ENCODE measurements at regions not wholly inside any gene's neighbourhood (a gene's known extent, or its start where the extent isn't known, plus 50 kb on each side); places are given as distances from the start of the nearest gene placed in this dataset.

- H3K9ac ChIP-seq (ENCODE audit: low read depth, low read length), result no peak overlapping the region
- no peaks in the 10 kb centered on the region for H3K36me3 ChIP-seq (ENCODE audit: control insufficient read depth, insufficient read depth, low read length)
- no peak overlapping the region for H3K4me3 ChIP-seq (ENCODE audit: low read depth, low read length)
- H3K27me3 ChIP-seq (ENCODE audit: control insufficient read depth, insufficient read depth, low read length), result no peaks in the 10 kb centered on the region
- no peaks in the 10 kb centered on the region for H3K9me3 ChIP-seq (ENCODE audit: control insufficient read depth, insufficient read depth, low read length)
- H3K4me1 ChIP-seq (ENCODE audit: control insufficient read depth, insufficient read depth, low read length), result no peaks in the 10 kb centered on the region
Observed at GRCh38 chr13:90430127-90430526, 917.4 kb upstream of the MIR17HG start.

- Histone ChIP-seq H3K9ac (ENCODE audit: low read depth, low read length) (no peak overlapping the region), H3K4me3 (ENCODE audit: low read depth, low read length) (no peak overlapping the region), H3K27me3 (ENCODE audit: control insufficient read depth, insufficient read depth, low read length) (no peaks in the 10 kb centered on the region), H3K36me3 (ENCODE audit: control insufficient read depth, insufficient read depth, low read length) (no peaks in the 10 kb centered on the region), H3K9me3 (ENCODE audit: control insufficient read depth, insufficient read depth, low read length) (no peaks in the 10 kb centered on the region), H3K4me1 (ENCODE audit: control insufficient read depth, insufficient read depth, low read length) (no peaks in the 10 kb centered on the region)
Observed at GRCh38 chr13:90436697-90437096, 910.8 kb upstream of the MIR17HG start.

GRCh38 chr13:90438576-90438975 is 908.9 kb upstream of the MIR17HG start:
- Histone ChIP-seq H3K4me1 (ENCODE audit: control insufficient read depth, insufficient read depth, low read length) (no peaks in the 10 kb centered on the region), H3K9ac (ENCODE audit: low read depth, low read length) (no peak overlapping the region), H3K36me3 (ENCODE audit: control insufficient read depth, insufficient read depth, low read length) (no peaks in the 10 kb centered on the region), H3K4me3 (ENCODE audit: low read depth, low read length) (no peak overlapping the region), H3K27me3 (ENCODE audit: control insufficient read depth, insufficient read depth, low read length) (no peaks in the 10 kb centered on the region), H3K9me3 (ENCODE audit: control insufficient read depth, insufficient read depth, low read length) (no peaks in the 10 kb centered on the region)

GRCh38 chr13:90443268-90443667 is 904.2 kb upstream of the MIR17HG start:
- Histone ChIP-seq H3K4me3 (ENCODE audit: low read depth, low read length) (no peak overlapping the region), H3K9me3 (ENCODE audit: control insufficient read depth, insufficient read depth, low read length) (no peaks in the 10 kb centered on the region), H3K4me1 (ENCODE audit: control insufficient read depth, insufficient read depth, low read length) (no peaks in the 10 kb centered on the region), H3K36me3 (ENCODE audit: control insufficient read depth, insufficient read depth, low read length) (no peaks in the 10 kb centered on the region), H3K27me3 (ENCODE audit: control insufficient read depth, insufficient read depth, low read length) (no peaks in the 10 kb centered on the region), H3K9ac (ENCODE audit: low read depth, low read length) (no peak overlapping the region)

GRCh38 chr13:90444232-90444631 is 903.3 kb upstream of the MIR17HG start:
- no peaks in the 10 kb centered on the region for H3K27me3 ChIP-seq (ENCODE audit: control insufficient read depth, insufficient read depth, low read length)
- no peak overlapping the region for H3K9ac ChIP-seq (ENCODE audit: low read depth, low read length)
- H3K36me3 ChIP-seq (ENCODE audit: control insufficient read depth, insufficient read depth, low read length), result no peaks in the 10 kb centered on the region
- no peaks in the 10 kb centered on the region for H3K4me1 ChIP-seq (ENCODE audit: control insufficient read depth, insufficient read depth, low read length)
- no peak overlapping the region for H3K4me3 ChIP-seq (ENCODE audit: low read depth, low read length)
- H3K9me3 ChIP-seq (ENCODE audit: control insufficient read depth, insufficient read depth, low read length), result no peaks in the 10 kb centered on the region

- no peaks in the 10 kb centered on the region for H3K36me3 ChIP-seq (ENCODE audit: control insufficient read depth, insufficient read depth, low read length)
Observed at GRCh38 chr13:90445179-90445578, 902.3 kb upstream of the MIR17HG start.

GRCh38 chr13:90447034-90447733 is 900.3 kb upstream of the MIR17HG start:
- no peak overlapping the region for H3K4me3 ChIP-seq (ENCODE audit: low read depth, low read length)
- H3K9me3 ChIP-seq (ENCODE audit: control insufficient read depth, insufficient read depth, low read length), result no peaks in the 10 kb centered on the region
- H3K9ac ChIP-seq (ENCODE audit: low read depth, low read length), result no peak overlapping the region
- no peaks in the 10 kb centered on the region for H3K36me3 ChIP-seq (ENCODE audit: control insufficient read depth, insufficient read depth, low read length)
- H3K27me3 ChIP-seq (ENCODE audit: control insufficient read depth, insufficient read depth, low read length), result no peaks in the 10 kb centered on the region
- H3K4me1 ChIP-seq (ENCODE audit: control insufficient read depth, insufficient read depth, low read length), result no peaks in the 10 kb centered on the region

More at GRCh38 chr13:90445179-90445578, 902.3 kb upstream of the MIR17HG start:
- Histone ChIP-seq H3K4me3 (ENCODE audit: low read depth, low read length) (no peak overlapping the region), H3K27me3 (ENCODE audit: control insufficient read depth, insufficient read depth, low read length) (no peaks in the 10 kb centered on the region), H3K9ac (ENCODE audit: low read depth, low read length) (no peak overlapping the region), H3K9me3 (ENCODE audit: control insufficient read depth, insufficient read depth, low read length) (no peaks in the 10 kb centered on the region), H3K4me1 (ENCODE audit: control insufficient read depth, insufficient read depth, low read length) (no peaks in the 10 kb centered on the region)

GRCh38 chr13:90447734-90448101 is 899.8 kb upstream of the MIR17HG start:
- H3K9me3 ChIP-seq (ENCODE audit: control insufficient read depth, insufficient read depth, low read length), result no peaks in the 10 kb centered on the region
- H3K36me3 ChIP-seq (ENCODE audit: control insufficient read depth, insufficient read depth, low read length), result no peaks in the 10 kb centered on the region
- no peak overlapping the region for H3K4me3 ChIP-seq (ENCODE audit: low read depth, low read length)
- no peak overlapping the region for H3K9ac ChIP-seq (ENCODE audit: low read depth, low read length)
- no peaks in the 10 kb centered on the region for H3K4me1 ChIP-seq (ENCODE audit: control insufficient read depth, insufficient read depth, low read length)
- no peaks in the 10 kb centered on the region for H3K27me3 ChIP-seq (ENCODE audit: control insufficient read depth, insufficient read depth, low read length)

- no peak overlapping the region for H3K4me3 ChIP-seq (ENCODE audit: low read depth, low read length)
- H3K27me3 ChIP-seq (ENCODE audit: control insufficient read depth, insufficient read depth, low read length), result no peaks in the 10 kb centered on the region
- no peaks in the 10 kb centered on the region for H3K36me3 ChIP-seq (ENCODE audit: control insufficient read depth, insufficient read depth, low read length)
- no peaks in the 10 kb centered on the region for H3K9me3 ChIP-seq (ENCODE audit: control insufficient read depth, insufficient read depth, low read length)
- no peaks in the 10 kb centered on the region for H3K4me1 ChIP-seq (ENCODE audit: control insufficient read depth, insufficient read depth, low read length)
- H3K9ac ChIP-seq (ENCODE audit: low read depth, low read length), result no peak overlapping the region
Observed at GRCh38 chr13:90448466-90449037, 898.9 kb upstream of the MIR17HG start.

GRCh38 chr13:90453342-90453741 is 894.1 kb upstream of the MIR17HG start:
- H3K4me1 ChIP-seq (ENCODE audit: control insufficient read depth, insufficient read depth, low read length), result no peaks in the 10 kb centered on the region
- H3K9ac ChIP-seq (ENCODE audit: low read depth, low read length), result no peak overlapping the region
- no peak overlapping the region for H3K4me3 ChIP-seq (ENCODE audit: low read depth, low read length)
- no peaks in the 10 kb centered on the region for H3K9me3 ChIP-seq (ENCODE audit: control insufficient read depth, insufficient read depth, low read length)
- H3K36me3 ChIP-seq (ENCODE audit: control insufficient read depth, insufficient read depth, low read length), result no peaks in the 10 kb centered on the region
- no peaks in the 10 kb centered on the region for H3K27me3 ChIP-seq (ENCODE audit: control insufficient read depth, insufficient read depth, low read length)

- H3K27me3 ChIP-seq (ENCODE audit: control insufficient read depth, insufficient read depth, low read length), result no peaks in the 10 kb centered on the region
- H3K36me3 ChIP-seq (ENCODE audit: control insufficient read depth, insufficient read depth, low read length), result no peaks in the 10 kb centered on the region
- no peaks in the 10 kb centered on the region for H3K9me3 ChIP-seq (ENCODE audit: control insufficient read depth, insufficient read depth, low read length)
- no peaks in the 10 kb centered on the region for H3K4me1 ChIP-seq (ENCODE audit: control insufficient read depth, insufficient read depth, low read length)
- no peak overlapping the region for H3K4me3 ChIP-seq (ENCODE audit: low read depth, low read length)
- H3K9ac ChIP-seq (ENCODE audit: low read depth, low read length), result no peak overlapping the region
Observed at GRCh38 chr13:90454002-90454636, 893.4 kb upstream of the MIR17HG start.

GRCh38 chr13:90455067-90455466 is 892.4 kb upstream of the MIR17HG start:
- Histone ChIP-seq H3K27me3 (ENCODE audit: control insufficient read depth, insufficient read depth, low read length) (no peaks in the 10 kb centered on the region), H3K9me3 (ENCODE audit: control insufficient read depth, insufficient read depth, low read length) (no peaks in the 10 kb centered on the region), H3K4me3 (ENCODE audit: low read depth, low read length) (no peak overlapping the region), H3K36me3 (ENCODE audit: control insufficient read depth, insufficient read depth, low read length) (no peaks in the 10 kb centered on the region), H3K9ac (ENCODE audit: low read depth, low read length) (no peak overlapping the region), H3K4me1 (ENCODE audit: control insufficient read depth, insufficient read depth, low read length) (no peaks in the 10 kb centered on the region)
